Esophagus muscularis mucosa (tissue), 4 donors: ENCODE measurements at regions not wholly inside any gene's neighbourhood (a gene's known extent, or its start where the extent isn't known, plus 50 kb on each side); places are given as distances from the start of the nearest gene placed in this dataset.

ENCODE experiments used
- DNase-seq: peaks from one replicate; pipeline ENCODE4 v3.0.0-alpha.2; 2017; ENCODE audit errors: extremely low spot score
- H3K27ac ChIP-seq, 4 donors: fragments of 200-600 bp; sonication (generic); replicated peaks in 1 of 4; 1 replicate in 3 of 4; 2 replicates in 1 of 4; pipeline ENCODE4 v1.5.1; 2016 to 2019; ENCODE audit warnings: mild to moderate bottlenecking in 1 of 4
- H3K27me3 ChIP-seq, 4 donors: fragments of 200-600 bp; sonication (generic); one replicate each; pipeline versions ENCODE4 v1.5.1 to v1.6.0; 2016 to 2019
- H3K36me3 ChIP-seq, 4 donors: fragments of 200-600 bp; sonication (generic); one replicate each; pipeline ENCODE4 v1.5.1; 2016 to 2019
- H3K4me1 ChIP-seq, 4 donors: fragments of 200-600 bp; sonication (generic); one replicate each; pipeline ENCODE4 v1.5.1; 2016 to 2019
- H3K4me3 ChIP-seq, 4 donors: fragments of 200-600 bp; sonication (generic); 1 replicate in 2 of 4; 2 replicates in 2 of 4; pipeline ENCODE4 v1.5.1; 2016 to 2019; ENCODE audit warnings: mild to moderate bottlenecking in 4 of 4, moderate library complexity in 1 of 4
- H3K9me3 ChIP-seq, 4 donors: fragments of 200-600 bp; sonication (generic); 1 replicate in 3 of 4; 2 replicates in 1 of 4; pipeline ENCODE4 v1.5.1; 2016 to 2019
- CTCF ChIP-seq, 3 experiments: fragments of 200-600 bp in 2 of 3; fragments of 450-650 bp in 1 of 3; sonication (generic) in 2 of 3; IDR thresholded peaks; one replicate each; pipeline ENCODE4 v1.5.1; 2017 to 2019; ENCODE audit warnings: antibody characterized with exemption in 3 of 3, mild to moderate bottlenecking in 2 of 3, moderate library complexity in 1 of 3
- EP300 ChIP-seq: sonication (generic); formaldehyde crosslinking; IDR thresholded peaks from one replicate; pipeline ENCODE4 v1.6.1; 2017; ENCODE audit warnings: antibody characterized with exemption
- POLR2A ChIP-seq: fragments of 450-650 bp; IDR thresholded peaks from one replicate; pipeline ENCODE4 v1.6.1; 2017; ENCODE audit warnings: antibody characterized with exemption, moderate library complexity, mild to moderate bottlenecking, low read depth
- POLR2AphosphoS5 ChIP-seq, 2 donors: sonication (generic); formaldehyde crosslinking; IDR thresholded peaks; one replicate each; pipeline ENCODE4 v1.6.1; 2017; ENCODE audit warnings: antibody characterized with exemption in 2 of 2
- WGBS: methylation state at CpG from one replicate; pipeline ENCODE4 v1.1.5; 2018; 5-methylcytosine and 5-hydroxymethylcytosine counted together
- intact Hi-C: fragments of 100-400 bp; cut with DNase I; formaldehyde crosslinking; loops from one replicate; pipeline ENCODE4 v1.15.1; 2023

GRCh38 chr10:91146146-91146545 lies 74.3 kb upstream of the PCGF5 start:
- H3K4me1 ChIP-seq = no peaks in the 10 kb centered on the region
- no peaks in the 10 kb centered on the region for H3K27me3 ChIP-seq
- intact Hi-C loops = no loop called here
- no peak for TF ChIP-seq CTCF (IDR thresholded peaks at IDR 0.05)
- no peak for TF ChIP-seq POLR2A
- TF ChIP-seq EP300 = no peak
- no peak for TF ChIP-seq POLR2AphosphoS5 (IDR thresholded peaks at IDR 0.05)
- WGBS = 82% methylated on average over 1 of the region's 1 CpG
- no peaks in the 10 kb centered on the region for H3K36me3 ChIP-seq
- H3K27ac ChIP-seq = no peak overlapping the region
- DNase-seq = no peak
- no peaks in the 10 kb centered on the region for H3K9me3 ChIP-seq
- H3K4me3 ChIP-seq = no peak overlapping the region

GRCh38 chr10:91149550-91149949 lies 70.9 kb upstream of the PCGF5 start:
- WGBS = 80% methylated on average over 3 of the region's 3 CpGs
- Histone ChIP-seq H3K4me3 (no peak overlapping the region), H3K4me1 (no peaks in the 10 kb centered on the region), H3K9me3 (no peaks in the 10 kb centered on the region), H3K36me3 (no peaks in the 10 kb centered on the region), H3K27me3 (no peaks in the 10 kb centered on the region), H3K27ac (no peak overlapping the region)
- no peak for DNase-seq
- intact Hi-C loops = no loop called here
- no peak for TF ChIP-seq POLR2A
- TF ChIP-seq CTCF (IDR thresholded peaks at IDR 0.05) = no peak
- no peak for TF ChIP-seq EP300
- TF ChIP-seq POLR2AphosphoS5 (IDR thresholded peaks at IDR 0.05) = no peak

GRCh38 chr10:91150631-91151030 lies 69.8 kb upstream of the PCGF5 start:
- DNase-seq = no peak
- no peaks in the 10 kb centered on the region for H3K36me3 ChIP-seq
- intact Hi-C loops = no loop called here
- no peak overlapping the region for H3K4me3 ChIP-seq
- no peaks in the 10 kb centered on the region for H3K27me3 ChIP-seq
- no peaks in the 10 kb centered on the region for H3K9me3 ChIP-seq
- H3K4me1 ChIP-seq = no peaks in the 10 kb centered on the region
- no peak overlapping the region for H3K27ac ChIP-seq
- TF ChIP-seq POLR2A (no peak), EP300 (no peak)
- WGBS = 94% methylated on average over 3 of the region's 3 CpGs

GRCh38 chr10:91153508-91153907 lies 67.0 kb upstream of the PCGF5 start:
- H3K27ac ChIP-seq = no peak overlapping the region
- DNase-seq = no peak
- no peaks in the 10 kb centered on the region for H3K36me3 ChIP-seq
- no peak overlapping the region for H3K4me3 ChIP-seq
- intact Hi-C loops = no loop called here
- H3K4me1 ChIP-seq = no peaks in the 10 kb centered on the region
- H3K9me3 ChIP-seq = no peaks in the 10 kb centered on the region
- no peaks in the 10 kb centered on the region for H3K27me3 ChIP-seq
- WGBS = 96% methylated on average over 26 of the region's 29 CpGs
- TF ChIP-seq POLR2AphosphoS5 (IDR thresholded peaks at IDR 0.05) (no peak), POLR2A (no peak), EP300 (no peak), CTCF (IDR thresholded peaks at IDR 0.05) (no peak)

GRCh38 chr10:91154842-91155241 lies 65.6 kb upstream of the PCGF5 start:
- Histone ChIP-seq H3K4me3 (no peak overlapping the region), H3K27ac (no peak overlapping the region), H3K27me3 (no peaks in the 10 kb centered on the region), H3K9me3 (no peaks in the 10 kb centered on the region), H3K36me3 (no peaks in the 10 kb centered on the region), H3K4me1 (no peaks in the 10 kb centered on the region)
- 80% methylated on average over 2 of the region's 2 CpGs for WGBS
- intact Hi-C loops = no loop called here
- TF ChIP-seq POLR2AphosphoS5 (IDR thresholded peaks at IDR 0.05) = no peak
- TF ChIP-seq CTCF (IDR thresholded peaks at IDR 0.05) = no peak
- TF ChIP-seq POLR2A = no peak
- DNase-seq = no peak
